H1 (cell line): ENCODE measurements at regions not wholly inside any gene's neighbourhood (a gene's known extent, or its start where the extent isn't known, plus 50 kb on each side); places are given as distances from the start of the nearest gene placed in this dataset.

Experiments
- EP300 ChIP-seq, 2 experiments: IDR thresholded peaks; 1 replicate in 1 of 2; 2 replicates in 1 of 2; pipeline ENCODE4 v1.6.1; 2011 to 2012; ENCODE audit warnings: low read depth in 2 of 2, low read length in 2 of 2, mild to moderate bottlenecking in 2 of 2, borderline replicate concordance in 1 of 2, inconsistent platforms in 1 of 2, moderate library complexity in 1 of 2
- KDM1A ChIP-seq: fragments of 200-600, 300-600 bp; sonication (generic); IDR thresholded peaks from 2 replicates; pipeline ENCODE4 v1.7.1; 2016; ENCODE audit warnings: mild to moderate bottlenecking, low read length, borderline replicate concordance
- SIRT6 ChIP-seq: IDR thresholded peaks from one replicate; pipeline ENCODE4 v1.7.1; 2012; ENCODE audit warnings: low read length, inconsistent platforms
- SIX5 ChIP-seq: IDR thresholded peaks from 2 replicates; pipeline ENCODE4 v1.6.1; 2011; ENCODE audit warnings: mild to moderate bottlenecking, low read depth, low read length
- SP1 ChIP-seq: IDR thresholded peaks from 2 replicates; pipeline ENCODE4 v1.6.1; 2011; ENCODE audit warnings: low read depth, low read length
- TAF7 ChIP-seq: optimal IDR thresholded peaks from 2 replicates; pipeline ENCODE3; 2011; ENCODE audit warnings: low read depth, mild to moderate bottlenecking, inconsistent platforms, low read length, moderate library complexity, borderline replicate concordance
- USF2 ChIP-seq: IDR thresholded peaks from 2 replicates; pipeline ENCODE4 v1.6.1; 2011; ENCODE audit warnings: low read length, improper control_type of control experiment
- YY1 ChIP-seq: IDR thresholded peaks from 2 replicates; pipeline ENCODE4 v1.6.1; 2011; ENCODE audit warnings: low read depth, mild to moderate bottlenecking, low read length

- TF ChIP-seq USF2: no peak
- TF ChIP-seq SIX5: no peak
- TF ChIP-seq SIRT6: no peak
- no peak for TF ChIP-seq TAF7
- no peak for TF ChIP-seq YY1
- no peak for TF ChIP-seq EP300 (IDR thresholded peaks at IDR 0.05; ENCODE audit: borderline replicate concordance in 1 of 2, low read depth in 2 of 2, low read length in 2 of 2)
- TF ChIP-seq SP1: no peak
- no peak for TF ChIP-seq KDM1A
Observed at GRCh38 chr4:141891260-141892120, 255.1 kb downstream of the IL15 start (continued).
